Trophoblast cell (in vitro differentiated cells and primary cell): ENCODE measurements at regions not wholly inside any gene's neighbourhood (a gene's known extent, or its start where the extent isn't known, plus 50 kb on each side); places are given as distances from the start of the nearest gene placed in this dataset.

Experiments used
- DNase-seq, 2 donors: peaks; one replicate each; pipeline ENCODE4 v3.0.0-alpha.2; 2016
- H2AFZ ChIP-seq: 2 replicates; pipeline ENCODE4 v1.6.1; 2013; ENCODE audit warnings: low read length, moderate library complexity, mild to moderate bottlenecking; ENCODE audit not compliant: insufficient read depth, poor library complexity
- H2AK5ac ChIP-seq: 2 replicates; pipeline ENCODE4 v1.6.1; 2013; ENCODE audit warnings: mild to moderate bottlenecking, low read length
- H2BK120ac ChIP-seq: 2 replicates; pipeline ENCODE4 v1.6.1; 2013; ENCODE audit warnings: low read length, mild to moderate bottlenecking, moderate library complexity; ENCODE audit not compliant: insufficient read depth, poor library complexity
- H2BK12ac ChIP-seq: 2 replicates; pipeline ENCODE4 v1.6.1; 2013; ENCODE audit warnings: mild to moderate bottlenecking, low read length, moderate library complexity
- H2BK5ac ChIP-seq: 2 replicates; pipeline ENCODE4 v1.6.1; 2013; ENCODE audit warnings: low read length, low read depth, moderate library complexity, mild to moderate bottlenecking; ENCODE audit not compliant: poor library complexity
- H3K14ac ChIP-seq: 2 replicates; pipeline ENCODE4 v1.6.1; 2013; ENCODE audit warnings: mild to moderate bottlenecking, low read length
- H3K18ac ChIP-seq: 2 replicates; pipeline ENCODE4 v1.6.1; 2013; ENCODE audit warnings: mild to moderate bottlenecking, low read length
- H3K23ac ChIP-seq: 2 replicates; pipeline ENCODE4 v1.6.1; 2013; ENCODE audit warnings: low read length
- H3K27ac ChIP-seq: 2 replicates; pipeline ENCODE4 v1.5.1; 2013; ENCODE audit warnings: low read depth, mild to moderate bottlenecking, inconsistent platforms, low read length, moderate library complexity
- H3K27me3 ChIP-seq: 2 replicates; pipeline ENCODE4 v1.6.1; 2013; ENCODE audit warnings: inconsistent platforms, mild to moderate bottlenecking, low read length, moderate library complexity; ENCODE audit not compliant: insufficient read depth
- H3K36me3 ChIP-seq, 2 experiments: 1 replicate in 1 of 2; 2 replicates in 1 of 2; pipeline ENCODE4 v1.6.1; 2013; ENCODE audit warnings: low read length in 2 of 2, mild to moderate bottlenecking in 2 of 2, moderate library complexity in 1 of 2; ENCODE audit not compliant: insufficient read depth in 2 of 2, control insufficient read depth in 1 of 2
- H3K4ac ChIP-seq: 2 replicates; pipeline ENCODE4 v1.6.1; 2013; ENCODE audit warnings: low read depth, mild to moderate bottlenecking, low read length, moderate library complexity
- H3K4me1 ChIP-seq, 2 experiments: 1 replicate in 1 of 2; 2 replicates in 1 of 2; pipeline ENCODE4 v1.6.1; 2013; ENCODE audit warnings: low read length in 2 of 2, mild to moderate bottlenecking in 2 of 2, moderate library complexity in 1 of 2; ENCODE audit not compliant: insufficient read depth in 2 of 2, control insufficient read depth in 1 of 2
- H3K4me2 ChIP-seq: 2 replicates; pipeline ENCODE4 v1.6.1; 2013; ENCODE audit warnings: inconsistent platforms, mild to moderate bottlenecking, low read length, moderate library complexity
- H3K4me3 ChIP-seq: 2 replicates; pipeline ENCODE4 v1.5.1; 2013; ENCODE audit warnings: mild to moderate bottlenecking, low read depth, low read length, inconsistent platforms
- H3K79me1 ChIP-seq: one replicate; pipeline ENCODE4 v1.6.1; 2013; ENCODE audit warnings: low read length
- H3K79me2 ChIP-seq: 2 replicates; pipeline ENCODE4 v1.6.1; 2013; ENCODE audit warnings: low read length, mild to moderate bottlenecking; ENCODE audit not compliant: control insufficient read depth, insufficient read depth, poor library complexity
- H3K9ac ChIP-seq: 2 replicates; pipeline ENCODE4 v1.6.1; 2013; ENCODE audit warnings: mild to moderate bottlenecking, low read length
- H3K9me3 ChIP-seq: 2 replicates; pipeline ENCODE4 v1.6.1; 2013; ENCODE audit warnings: low read depth, mild to moderate bottlenecking, control low read depth, inconsistent platforms, low read length; ENCODE audit not compliant: insufficient read depth
- H4K12ac ChIP-seq: 2 replicates; pipeline ENCODE4 v1.6.1; 2013; ENCODE audit warnings: low read depth, mild to moderate bottlenecking, low read length, moderate library complexity
- H4K8ac ChIP-seq: 2 replicates; pipeline ENCODE4 v1.6.1; 2013; ENCODE audit warnings: low read depth, mild to moderate bottlenecking, low read length, moderate library complexity
- H4K91ac ChIP-seq: one replicate; pipeline ENCODE4 v1.6.1; 2013; ENCODE audit warnings: low read depth, mild to moderate bottlenecking, low read length, moderate library complexity
- WGBS: extraction: QIAGEN DNeasy Blood & Tissue Kit; methylation state at CpG from one replicate; pipeline ENCODE4 v1.1.7; 2013; ENCODE audit warnings: missing lambda C conversion rate; ENCODE audit not compliant: insufficient read length, insufficient coverage; ENCODE audit errors: extremely low coverage; 5-methylcytosine and 5-hydroxymethylcytosine counted together

GRCh38 chr3:110139821-110140220, 802.5 kb upstream of the DPPA4 start:
- Histone ChIP-seq H2BK120ac (no peak overlapping the region), H3K9ac (no peak overlapping the region), H3K23ac (no peak overlapping the region), H3K79me1 (no peaks in the 10 kb centered on the region), H2AFZ (no peak overlapping the region), H2BK12ac (no peak overlapping the region), H3K18ac (no peak overlapping the region), H3K9me3 (no peaks in the 10 kb centered on the region), H3K79me2 (no peaks in the 10 kb centered on the region), H2BK5ac (no peak overlapping the region), H4K12ac (no peak overlapping the region), H3K4me1 (no peaks in the 10 kb centered on the region), H2AK5ac (no peak overlapping the region), H3K4ac (no peak overlapping the region), H3K36me3 (no peaks in the 10 kb centered on the region), H3K27me3 (no peaks in the 10 kb centered on the region), H4K8ac (no peak overlapping the region), H3K14ac (no peak overlapping the region), H4K91ac (no peak overlapping the region), H3K4me3 (no peak overlapping the region), H3K27ac (no peak overlapping the region), H3K4me2 (no peak overlapping the region)
- DNase-seq: no peak
- no CpG with 5 or more reads among the region's 2 CpGs for WGBS

GRCh38 chr3:110149763-110150162, 812.4 kb upstream of the DPPA4 start:
- H3K27me3 ChIP-seq: no peaks in the 10 kb centered on the region
- no peak overlapping the region for H2BK5ac ChIP-seq
- no peak overlapping the region for H3K14ac ChIP-seq
- no peaks in the 10 kb centered on the region for H3K79me1 ChIP-seq
- no peak overlapping the region for H3K4me3 ChIP-seq
- H4K12ac ChIP-seq: no peak overlapping the region
- no peak overlapping the region for H2AFZ ChIP-seq
- H3K4ac ChIP-seq: no peak overlapping the region
- H3K79me2 ChIP-seq: no peaks in the 10 kb centered on the region
- H3K4me1 ChIP-seq: no peaks in the 10 kb centered on the region
- H3K9ac ChIP-seq: no peak overlapping the region
- no peak overlapping the region for H3K23ac ChIP-seq
- H3K4me2 ChIP-seq: no peak overlapping the region
- DNase-seq: no peak
- H2AK5ac ChIP-seq: no peak overlapping the region
- H3K9me3 ChIP-seq: no peaks in the 10 kb centered on the region
- H4K91ac ChIP-seq: no peak overlapping the region
- no peak overlapping the region for H4K8ac ChIP-seq
- no peak overlapping the region for H3K18ac ChIP-seq
- no peak overlapping the region for H2BK120ac ChIP-seq
- no peaks in the 10 kb centered on the region for H3K36me3 ChIP-seq
- H2BK12ac ChIP-seq: no peak overlapping the region
- no peak overlapping the region for H3K27ac ChIP-seq

- Histone ChIP-seq H3K4ac (no peak overlapping the region), H4K12ac (no peak overlapping the region), H3K36me3 (no peaks in the 10 kb centered on the region), H3K9me3 (no peaks in the 10 kb centered on the region), H3K27me3 (no peaks in the 10 kb centered on the region), H2AK5ac (no peak overlapping the region), H2BK5ac (no peak overlapping the region), H2BK120ac (no peak overlapping the region), H3K4me1 (no peaks in the 10 kb centered on the region), H3K4me2 (no peak overlapping the region), H4K91ac (no peak overlapping the region), H4K8ac (no peak overlapping the region), H3K27ac (no peak overlapping the region), H3K79me1 (no peaks in the 10 kb centered on the region), H3K18ac (no peak overlapping the region), H3K14ac (no peak overlapping the region), H3K4me3 (no peak overlapping the region), H3K9ac (no peak overlapping the region), H2BK12ac (no peak overlapping the region), H2AFZ (no peak overlapping the region), H3K23ac (no peak overlapping the region), H3K79me2 (no peaks in the 10 kb centered on the region)
- no CpG with 5 or more reads among the region's 4 CpGs for WGBS
- DNase-seq: no peak
Measured at GRCh38 chr3:110157221-110157620, 819.9 kb upstream of the DPPA4 start.

- Histone ChIP-seq H3K36me3 (no peaks in the 10 kb centered on the region), H4K12ac (no peak overlapping the region), H3K27me3 (no peaks in the 10 kb centered on the region), H3K79me2 (no peaks in the 10 kb centered on the region), H3K4me2 (no peak overlapping the region), H3K9me3 (no peaks in the 10 kb centered on the region), H4K91ac (no peak overlapping the region), H3K79me1 (no peaks in the 10 kb centered on the region), H2AFZ (no peak overlapping the region), H4K8ac (no peak overlapping the region), H3K18ac (no peak overlapping the region), H3K14ac (no peak overlapping the region), H2BK12ac (no peak overlapping the region), H3K4me3 (no peak overlapping the region), H3K27ac (no peak overlapping the region), H3K9ac (no peak overlapping the region), H2BK5ac (no peak overlapping the region), H3K4me1 (peaks cover 0 to 2% of the 10 kb centered on the region in 2 experiments), H3K23ac (no peak overlapping the region), H3K4ac (no peak overlapping the region), H2AK5ac (no peak overlapping the region), H2BK120ac (no peak overlapping the region)
- no peak for DNase-seq
- WGBS: no CpG with 5 or more reads among the region's 6 CpGs
Measured at GRCh38 chr3:110164632-110165369, 827.5 kb upstream of the DPPA4 start.
